DOHH2 (cell line): ENCODE measurements at regions not wholly inside any gene's neighbourhood (a gene's known extent, or its start where the extent isn't known, plus 50 kb on each side); places are given as distances from the start of the nearest gene placed in this dataset.

Source experiments
- H3F3A ChIP-seq: fragments of 200-600 bp; sonication (generic), shearing (Covaris generic); 2 replicates; pipeline ENCODE4 v1.6.0; 2016; ENCODE audit warnings: antibody characterized with exemption, mild to moderate bottlenecking; ENCODE audit not compliant: control insufficient read depth, insufficient read depth
- H3K27ac ChIP-seq: fragments of 200-600 bp; sonication (generic); 2 replicates; pipeline ENCODE4 v1.5.1; 2014; ENCODE audit warnings: low read depth, mild to moderate bottlenecking, low read length, moderate library complexity
- H3K27me3 ChIP-seq: fragments of 200-600 bp; sonication (generic); 2 replicates; pipeline ENCODE4 v1.6.1; 2014; ENCODE audit warnings: mild to moderate bottlenecking, low read length, mixed read lengths; ENCODE audit not compliant: control insufficient read depth
- H3K36me3 ChIP-seq: fragments of 200-600 bp; sonication (generic); 2 replicates; pipeline ENCODE4 v1.6.1; 2014; ENCODE audit warnings: mild to moderate bottlenecking, low read length, moderate library complexity, mixed read lengths; ENCODE audit not compliant: control insufficient read depth
- H3K4me1 ChIP-seq: fragments of 200-600 bp; sonication (generic); 2 replicates; pipeline ENCODE4 v1.6.1; 2014; ENCODE audit warnings: mild to moderate bottlenecking, low read length, mixed read lengths; ENCODE audit not compliant: control insufficient read depth
- H3K4me2 ChIP-seq: fragments of 200-600 bp; sonication (generic); 2 replicates; pipeline ENCODE4 v1.6.0; 2014; ENCODE audit warnings: mild to moderate bottlenecking, low read length, moderate library complexity
- H3K4me3 ChIP-seq: fragments of 200-600 bp; sonication (generic); 2 replicates; pipeline ENCODE4 v1.5.1; 2014; ENCODE audit warnings: mild to moderate bottlenecking, low read length, mixed read lengths
- H3K79me2 ChIP-seq: fragments of 200-600 bp; sonication (generic); 2 replicates; pipeline ENCODE4 v1.6.1; 2014; ENCODE audit warnings: mild to moderate bottlenecking, low read length, mixed read lengths; ENCODE audit not compliant: control insufficient read depth
- H3K9me2 ChIP-seq: fragments of 200-600 bp; sonication (generic); replicated peaks from 2 replicates; pipeline ENCODE4 v1.6.1; 2014; ENCODE audit warnings: mild to moderate bottlenecking, low read length, mixed read lengths; ENCODE audit not compliant: control insufficient read depth
- H3K9me3 ChIP-seq: fragments of 200-600 bp; sonication (generic); 2 replicates; pipeline ENCODE4 v1.6.1; 2014; ENCODE audit warnings: antibody characterized with exemption, low read length, mixed read lengths; ENCODE audit not compliant: control insufficient read depth, insufficient read depth
- H4K20me1 ChIP-seq: fragments of 200-600 bp; sonication (generic); 2 replicates; pipeline ENCODE4 v1.6.0; 2014; ENCODE audit warnings: low read depth, mild to moderate bottlenecking, antibody characterized with exemption, low read length, moderate library complexity; ENCODE audit not compliant: control insufficient read depth, insufficient read depth
- CTCF ChIP-seq: fragments of 200-600 bp; sonication (generic); IDR thresholded peaks from one replicate; pipeline ENCODE4 v1.5.1; 2014; ENCODE audit warnings: antibody characterized with exemption, mild to moderate bottlenecking, low read depth, low read length; ENCODE audit not compliant: poor library complexity, severe bottlenecking
- EZH2phosphoT487 ChIP-seq: fragments of 200-600 bp; sonication (generic); IDR thresholded peaks from 2 replicates; pipeline ENCODE4 v1.6.1; 2017; ENCODE audit warnings: borderline replicate concordance, mild to moderate bottlenecking, antibody characterized with exemption, low read length, moderate library complexity, mixed read lengths

DNA sequence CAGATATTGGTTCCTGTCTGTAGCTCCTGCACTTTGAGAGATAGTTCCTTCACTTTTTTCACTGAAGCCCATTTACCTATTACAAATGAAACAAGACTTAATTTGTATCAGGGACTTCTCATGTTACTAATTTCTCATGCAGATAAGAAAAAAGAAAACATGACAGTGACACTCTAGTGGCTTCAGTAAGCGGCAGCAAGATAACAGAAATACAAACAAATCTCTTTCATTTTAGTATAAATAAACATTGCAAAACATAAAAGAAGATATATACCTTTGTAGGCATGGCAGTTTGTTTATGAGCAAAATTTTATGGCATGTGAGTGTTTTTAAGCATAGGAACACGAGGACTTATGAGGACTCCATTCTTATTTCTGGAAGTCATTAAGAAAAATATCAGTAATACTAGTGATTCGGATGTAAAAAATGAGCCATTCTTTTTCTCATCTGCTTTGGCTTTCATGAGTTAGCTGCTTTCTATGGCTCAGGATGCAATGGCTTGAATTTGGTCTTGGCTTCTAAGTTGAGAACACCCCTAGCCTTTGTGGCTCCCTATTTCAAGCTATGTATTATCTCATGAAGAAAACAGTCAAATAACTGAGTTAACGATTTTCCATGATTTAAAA lies 310.1 kb upstream of the RGS6 start:
- Histone ChIP-seq H3F3A (no peaks in the 10 kb centered on the region), H3K36me3 (peaks cover 3% of the 10 kb centered on the region; the same call in 1 of the 2 replicates), H3K4me2 (no peak overlapping the region), H3K4me1 (no peaks in the 10 kb centered on the region), H3K27ac (no peak overlapping the region), H3K79me2 (no peaks in the 10 kb centered on the region), H3K9me2 (no peaks in the 10 kb centered on the region), H4K20me1 (no peaks in the 10 kb centered on the region), H3K4me3 (no peak overlapping the region), H3K27me3 (no peaks in the 10 kb centered on the region), H3K9me3 (no peaks in the 10 kb centered on the region)
- no peak for TF ChIP-seq CTCF
- TF ChIP-seq EZH2phosphoT487 = no peak

DNA sequence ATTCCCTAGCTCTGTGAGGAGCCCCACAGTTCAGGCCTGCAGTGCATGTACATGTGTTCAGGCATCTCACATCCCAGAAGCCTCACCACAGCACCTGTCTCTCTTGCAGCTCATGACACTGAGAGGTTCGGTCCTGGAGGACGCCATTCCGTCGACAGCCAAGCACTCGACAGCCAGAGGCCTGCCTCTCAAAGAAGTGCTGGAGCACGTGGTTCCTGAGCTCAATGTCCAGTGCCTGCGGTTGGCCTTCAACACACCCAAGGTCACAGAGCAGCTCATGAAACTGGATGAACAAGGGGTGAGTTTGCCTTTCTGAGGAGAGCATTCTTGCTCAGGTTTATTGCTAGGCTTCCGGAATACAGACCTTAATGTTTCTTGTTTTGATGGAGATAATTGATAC lies 308.3 kb upstream of the RGS6 start:
- no peaks in the 10 kb centered on the region for H3F3A ChIP-seq
- peaks cover 3% of the 10 kb centered on the region; the same call in 1 of the 2 replicates for H3K36me3 ChIP-seq
- H3K4me3 ChIP-seq = no peak overlapping the region
- H4K20me1 ChIP-seq = no peaks in the 10 kb centered on the region
- no peaks in the 10 kb centered on the region for H3K27me3 ChIP-seq
- no peaks in the 10 kb centered on the region for H3K9me3 ChIP-seq
- no peak overlapping the region for H3K27ac ChIP-seq
- no peak overlapping the region for H3K4me2 ChIP-seq
- H3K9me2 ChIP-seq = no peaks in the 10 kb centered on the region
- H3K4me1 ChIP-seq = no peaks in the 10 kb centered on the region
- H3K79me2 ChIP-seq = no peaks in the 10 kb centered on the region
- TF ChIP-seq CTCF = no peak
- TF ChIP-seq EZH2phosphoT487 = no peak

DNA sequence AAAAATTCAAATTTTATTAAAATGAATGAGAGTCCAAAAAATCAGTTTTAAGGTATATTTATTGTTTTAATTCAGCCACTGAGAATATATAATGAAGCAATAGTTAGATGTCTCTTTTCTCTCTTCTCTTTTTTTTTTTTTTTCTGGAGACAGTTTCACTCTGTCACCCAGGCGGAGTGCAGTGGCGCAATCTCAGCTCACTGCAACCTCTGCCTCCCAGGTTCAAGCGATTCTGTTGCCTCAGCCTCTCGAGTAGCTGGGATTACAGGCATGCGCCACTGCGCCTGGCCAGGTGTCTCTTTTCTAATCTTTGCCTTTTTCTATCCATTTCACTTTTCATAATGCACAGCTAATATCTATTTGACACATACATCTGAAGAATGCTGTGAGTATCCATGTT lies 307.1 kb upstream of the RGS6 start:
- no peak overlapping the region for H3K4me2 ChIP-seq
- H3K79me2 ChIP-seq = no peaks in the 10 kb centered on the region
- H3K27me3 ChIP-seq = no peaks in the 10 kb centered on the region
- H4K20me1 ChIP-seq = no peaks in the 10 kb centered on the region
- TF ChIP-seq EZH2phosphoT487 = no peak
- no peak for TF ChIP-seq CTCF
- H3K9me3 ChIP-seq = no peaks in the 10 kb centered on the region
- no peak overlapping the region for H3K4me3 ChIP-seq
- no peaks in the 10 kb centered on the region for H3K4me1 ChIP-seq
- no peaks in the 10 kb centered on the region for H3F3A ChIP-seq
- H3K27ac ChIP-seq = no peak overlapping the region
- H3K9me2 ChIP-seq = no peaks in the 10 kb centered on the region
- peaks cover 3% of the 10 kb centered on the region; the same call in 1 of the 2 replicates for H3K36me3 ChIP-seq
